Keratinocyte (primary cell): ENCODE measurements at regions not wholly inside any gene's neighbourhood (a gene's known extent, or its start where the extent isn't known, plus 50 kb on each side); places are given as distances from the start of the nearest gene placed in this dataset.

Experiments used
- CTCF ChIP-seq, 3 experiments: IDR thresholded peaks in 1 of 3; conservative IDR thresholded peaks in 1 of 3; optimal IDR thresholded peaks in 1 of 3; 2 replicates in 2 of 3; 3 replicates in 1 of 3; pipeline versions ENCODE3 to v1.5.1; 2011; ENCODE audit warnings: low read length in 3 of 3, mild to moderate bottlenecking in 3 of 3, moderate library complexity in 2 of 3, control low read depth in 1 of 3, inconsistent platforms in 1 of 3; ENCODE audit not compliant: insufficient read depth in 2 of 3; ENCODE audit errors: extremely low read depth in 1 of 3
- EZH2 ChIP-seq: IDR thresholded peaks from one replicate; pipeline ENCODE4 v1.6.1; 2012; ENCODE audit warnings: inconsistent platforms, mild to moderate bottlenecking, low read length, moderate library complexity

GRCh38 chr11:71059662-71060061 is 192.7 kb downstream of the SHANK2 start:
- no peak for TF ChIP-seq CTCF (optimal IDR thresholded peaks at IDR 0.05 in 1 of 3, IDR thresholded peaks at IDR 0.05 in 1 of 3, conservative IDR thresholded peaks at IDR 0.05 in 1 of 3; ENCODE audit: extremely low read depth in 1 of 3, insufficient read depth in 2 of 3, low read length in 3 of 3)
- TF ChIP-seq EZH2: no peak
